GM19193 (cell line): ENCODE measurements at regions not wholly inside any gene's neighbourhood (a gene's known extent, or its start where the extent isn't known, plus 50 kb on each side); places are given as distances from the start of the nearest gene placed in this dataset.
A peak's percentile ranks its signal among the peaks of the same experiment; 100 is the strongest.

Source experiments
- POLR2A ChIP-seq: IDR thresholded peaks from 4 replicates; pipeline ENCODE4 v1.6.1; 2011; ENCODE audit not compliant: insufficient read depth, insufficient read length; ENCODE audit errors: extremely low read depth

DNA sequence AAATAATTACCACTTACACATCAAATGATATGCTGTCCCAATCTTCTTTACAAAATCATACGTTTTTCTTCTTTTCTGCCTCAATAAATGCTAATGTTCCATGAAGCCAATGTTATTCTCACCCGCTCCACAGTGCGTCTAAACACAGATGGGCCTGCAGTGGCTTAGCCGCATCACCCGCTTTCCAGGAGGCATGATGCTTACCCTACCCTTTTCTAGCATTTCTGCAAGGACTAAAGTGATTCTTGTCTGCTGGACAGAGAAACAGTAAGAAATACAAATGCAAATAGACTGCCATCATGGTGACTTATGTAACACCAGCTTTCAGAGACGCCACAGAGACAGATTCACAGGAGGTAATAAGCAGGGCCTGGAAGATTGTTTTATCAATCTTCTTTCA lies 104.4 kb downstream of the RNASET2 start:
- no peak for TF ChIP-seq POLR2A

GRCh38 chr6:166851426-166851825 lies 104.9 kb downstream of the RNASET2 start:
- TF ChIP-seq POLR2A, result no peak

GRCh38 chr6:166850677-166851076 lies 105.7 kb downstream of the RNASET2 start:
- TF ChIP-seq POLR2A, result no peak

DNA sequence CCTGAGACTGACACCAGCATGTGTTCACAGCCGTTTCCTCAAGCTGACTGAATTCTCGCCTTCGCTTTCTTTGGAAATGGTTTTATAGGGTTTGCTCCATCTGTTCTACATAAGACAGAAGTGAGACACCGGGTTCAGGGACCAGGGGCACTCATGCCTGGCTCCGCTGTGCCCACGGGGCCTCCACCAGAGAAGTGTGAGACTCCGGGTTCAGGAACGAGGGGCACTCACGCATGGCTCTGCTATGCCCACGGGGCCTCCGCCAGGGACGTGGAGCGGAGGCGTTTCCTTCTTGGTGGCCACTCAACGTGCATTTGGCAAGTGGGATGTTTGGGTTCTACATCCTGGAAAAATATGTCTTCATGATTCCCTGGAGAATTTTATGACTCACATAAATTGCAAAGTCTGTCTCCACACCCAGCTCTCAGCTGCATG lies 106.6 kb downstream of the RNASET2 start:
- TF ChIP-seq POLR2A, result no peak

- no peak for TF ChIP-seq POLR2A
These were observed 107.2 kb downstream of the RNASET2 start for GRCh38 chr6:166848979-166849748.

DNA sequence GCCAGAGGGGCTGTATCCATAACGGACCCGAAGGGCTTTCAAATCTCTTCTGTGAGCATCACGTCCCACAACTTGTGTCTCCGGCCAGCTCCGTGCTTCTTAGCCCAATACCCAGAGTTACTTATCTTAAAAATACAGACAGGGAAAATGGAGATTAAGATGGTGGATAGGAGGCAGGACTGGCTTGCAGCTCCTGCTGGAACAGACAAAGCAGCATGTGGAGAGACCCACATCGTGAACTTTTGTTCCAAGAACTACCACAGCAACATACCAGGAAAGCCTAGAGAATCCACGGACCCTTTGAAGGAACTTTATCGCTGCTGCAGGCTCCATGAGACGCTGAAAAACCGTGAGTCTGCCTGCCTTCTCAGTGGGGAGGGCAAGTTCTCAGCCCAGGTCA lies 113.7 kb downstream of the RNASET2 start:
- no peak for TF ChIP-seq POLR2A

DNA sequence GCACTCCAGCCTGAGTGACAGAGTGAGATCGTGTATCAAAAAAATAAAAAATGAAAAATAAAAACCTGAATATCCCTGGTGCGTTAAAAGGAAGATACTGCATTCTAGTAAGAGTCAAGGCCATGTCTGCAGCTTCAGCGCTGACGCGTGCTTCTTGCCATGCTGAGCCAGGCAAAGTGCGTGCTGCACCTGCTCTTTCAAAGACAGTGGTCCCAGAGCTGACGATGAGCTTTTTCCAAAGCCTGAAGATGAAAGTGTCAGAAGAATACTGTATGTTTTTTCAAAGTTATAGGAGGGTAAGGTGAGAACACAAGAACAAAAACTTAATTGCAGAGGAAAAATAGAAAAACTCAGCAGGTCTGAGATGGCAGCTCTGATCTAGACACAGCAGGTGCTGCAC lies 115.1 kb downstream of the RNASET2 start:
- TF ChIP-seq POLR2A, result no peak

DNA sequence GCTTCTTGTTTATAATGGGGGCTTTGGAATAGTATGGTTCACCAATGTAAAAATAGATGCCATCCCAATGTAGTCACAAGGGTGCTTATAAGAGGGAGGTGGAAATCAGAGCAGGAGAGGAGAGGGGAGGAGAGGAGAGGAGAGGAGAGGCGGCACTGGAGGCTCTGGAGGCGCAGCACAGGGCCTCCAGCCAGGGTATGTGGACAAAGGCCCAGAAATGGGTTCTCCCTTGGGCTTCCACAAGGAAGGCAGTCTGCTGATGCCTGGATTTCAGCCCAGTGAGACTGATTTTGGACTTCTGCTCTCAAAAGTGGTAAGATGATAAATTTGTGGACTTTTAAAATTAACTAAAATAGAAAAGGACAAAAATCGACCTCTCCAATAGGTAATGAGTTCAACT lies 116.8 kb downstream of the RNASET2 start:
- TF ChIP-seq POLR2A, result no peak

DNA sequence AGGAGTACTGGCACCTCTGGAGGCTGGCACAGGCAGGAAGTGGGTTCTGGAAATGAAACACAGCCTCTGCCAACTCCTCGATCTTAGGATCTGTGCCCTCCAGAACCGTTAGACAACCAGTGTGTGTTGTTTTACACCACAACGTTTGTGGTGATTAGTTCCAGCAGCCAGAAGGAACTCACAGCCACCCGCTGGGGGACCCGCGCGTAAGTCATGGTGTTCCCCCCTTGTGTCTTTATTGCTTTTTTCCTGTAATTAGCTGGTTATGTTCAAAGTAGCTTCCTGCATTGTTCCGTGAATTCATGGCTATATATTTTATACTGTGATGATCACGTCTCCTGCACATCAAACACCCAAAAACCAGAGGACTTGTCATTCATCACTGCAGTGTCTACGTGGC lies 117.4 kb downstream of the RNASET2 start:
- no peak for TF ChIP-seq POLR2A

GRCh38 chr6:166836785-166837718 lies 119.3 kb downstream of the RNASET2 start:
- TF ChIP-seq POLR2A, result no peak

- no peak for TF ChIP-seq POLR2A
These were observed 122.3 kb downstream of the RNASET2 start for GRCh38 chr6:166834049-166834448.

DNA sequence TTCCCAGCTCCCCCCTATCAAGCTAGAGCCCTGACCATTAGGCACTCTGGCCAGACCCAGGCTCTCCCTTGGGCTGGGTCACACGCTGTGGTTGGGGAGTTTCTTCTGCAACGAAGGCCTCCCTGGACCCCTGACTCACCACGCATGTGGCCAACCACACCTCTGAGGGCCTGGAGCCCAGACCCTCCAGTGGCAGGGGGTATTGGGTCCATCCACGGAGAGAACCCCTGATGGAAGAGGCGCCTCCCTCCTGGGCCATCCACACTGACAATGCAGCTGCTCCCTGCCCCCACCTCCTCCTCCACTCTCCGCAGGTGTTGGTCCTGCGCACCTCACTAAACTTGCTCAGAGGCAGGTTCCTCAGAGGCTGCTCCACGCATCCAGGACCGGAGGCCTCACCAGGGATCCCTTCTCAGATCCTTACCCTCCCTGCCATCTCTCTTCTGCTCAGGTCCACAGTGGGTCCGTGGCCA lies 125.4 kb downstream of the RNASET2 start:
- TF ChIP-seq POLR2A, result no peak

- peak; percentile 43 for TF ChIP-seq POLR2A
These were observed 126.0 kb downstream of the RNASET2 start for GRCh38 chr6:166830185-166830890.

DNA sequence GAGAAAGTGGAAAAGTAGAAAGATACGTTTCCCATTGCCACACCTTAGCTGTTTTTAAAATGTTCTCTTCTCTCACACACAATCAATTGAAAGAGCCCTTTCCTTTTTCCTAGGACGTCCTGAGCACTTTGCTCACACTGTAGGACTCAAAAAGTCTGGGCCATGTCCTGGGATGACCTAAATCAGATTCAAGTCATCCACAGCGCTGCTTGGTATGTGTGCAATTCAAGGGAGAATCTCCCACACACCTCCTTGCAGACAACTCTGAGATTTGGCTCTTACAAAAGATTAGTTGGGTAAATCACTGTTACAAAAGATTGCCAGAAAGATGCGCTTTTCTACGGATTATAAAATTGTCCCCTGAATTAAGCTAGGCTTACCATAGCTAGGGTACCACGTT lies 130.1 kb downstream of the RNASET2 start:
- no peak for TF ChIP-seq POLR2A

DNA sequence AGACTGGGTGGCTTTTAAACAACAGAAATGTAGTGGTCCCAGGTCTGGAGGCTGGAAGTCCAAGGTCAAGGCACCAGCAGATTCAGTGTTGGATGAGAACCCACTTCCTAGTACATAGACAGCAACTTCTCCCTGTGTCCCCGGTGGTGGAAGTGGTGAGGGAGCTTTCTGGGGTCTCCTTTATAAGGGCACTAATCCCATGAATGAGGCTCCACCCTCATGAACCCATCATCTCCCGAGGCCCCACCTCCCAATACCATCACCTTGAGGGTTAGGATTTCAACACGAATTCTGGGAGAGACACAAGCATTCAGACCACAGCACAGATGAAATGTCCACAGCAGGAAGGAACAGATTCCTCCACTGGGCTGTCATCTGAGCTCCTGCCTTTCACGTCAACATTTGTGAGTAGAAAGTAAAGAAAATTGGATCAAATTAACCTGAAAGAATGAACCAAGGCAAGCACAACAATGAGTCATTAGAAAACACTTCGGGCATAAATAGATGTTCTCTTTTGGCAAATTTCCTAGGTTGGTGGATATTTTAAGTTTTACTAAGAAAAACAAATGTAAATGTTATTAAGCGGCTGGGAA lies 130.7 kb downstream of the RNASET2 start:
- TF ChIP-seq POLR2A, result no peak
